GM12874 (cell line): ENCODE measurements at regions not wholly inside any gene's neighbourhood (a gene's known extent, or its start where the extent isn't known, plus 50 kb on each side); places are given as distances from the start of the nearest gene placed in this dataset.

ENCODE experiments used
- TF ChIP-seq, protein P1 (sequence below): IDR thresholded peaks from 2 replicates; pipeline ENCODE4 v1.5.1; 2011; ENCODE audit warnings: low read depth, mild to moderate bottlenecking, control low read depth, low read length, moderate library complexity; ENCODE audit not compliant: insufficient read depth

DNA sequence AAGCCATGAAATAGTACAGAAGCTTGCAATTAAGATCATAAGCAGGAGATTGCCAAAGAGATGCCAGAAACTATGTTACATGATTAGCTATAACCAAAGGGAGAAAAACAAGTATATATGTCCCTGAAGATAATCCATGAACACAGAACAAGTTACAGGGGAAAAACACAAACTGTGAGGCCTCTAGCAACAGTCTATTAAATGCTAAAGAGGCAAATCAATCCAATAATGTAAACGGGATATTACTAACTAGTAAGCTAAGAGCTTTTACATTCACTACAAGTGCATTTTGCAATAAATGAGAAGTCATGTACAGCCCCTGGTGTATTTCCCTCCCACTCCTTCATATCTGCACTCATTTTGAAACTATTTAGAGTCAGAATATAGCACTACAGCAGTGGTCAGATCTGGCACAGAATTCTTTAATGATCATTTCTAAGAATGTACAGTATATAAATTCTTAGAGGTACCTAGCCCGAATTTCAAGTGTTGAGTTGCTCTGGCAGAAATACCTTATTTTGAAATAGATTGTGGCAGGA, 449.8 kb upstream of the SMIM31 start:
- TF ChIP-seq, protein P1, sequence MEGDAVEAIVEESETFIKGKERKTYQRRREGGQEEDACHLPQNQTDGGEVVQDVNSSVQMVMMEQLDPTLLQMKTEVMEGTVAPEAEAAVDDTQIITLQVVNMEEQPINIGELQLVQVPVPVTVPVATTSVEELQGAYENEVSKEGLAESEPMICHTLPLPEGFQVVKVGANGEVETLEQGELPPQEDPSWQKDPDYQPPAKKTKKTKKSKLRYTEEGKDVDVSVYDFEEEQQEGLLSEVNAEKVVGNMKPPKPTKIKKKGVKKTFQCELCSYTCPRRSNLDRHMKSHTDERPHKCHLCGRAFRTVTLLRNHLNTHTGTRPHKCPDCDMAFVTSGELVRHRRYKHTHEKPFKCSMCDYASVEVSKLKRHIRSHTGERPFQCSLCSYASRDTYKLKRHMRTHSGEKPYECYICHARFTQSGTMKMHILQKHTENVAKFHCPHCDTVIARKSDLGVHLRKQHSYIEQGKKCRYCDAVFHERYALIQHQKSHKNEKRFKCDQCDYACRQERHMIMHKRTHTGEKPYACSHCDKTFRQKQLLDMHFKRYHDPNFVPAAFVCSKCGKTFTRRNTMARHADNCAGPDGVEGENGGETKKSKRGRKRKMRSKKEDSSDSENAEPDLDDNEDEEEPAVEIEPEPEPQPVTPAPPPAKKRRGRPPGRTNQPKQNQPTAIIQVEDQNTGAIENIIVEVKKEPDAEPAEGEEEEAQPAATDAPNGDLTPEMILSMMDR: no peak

DNA sequence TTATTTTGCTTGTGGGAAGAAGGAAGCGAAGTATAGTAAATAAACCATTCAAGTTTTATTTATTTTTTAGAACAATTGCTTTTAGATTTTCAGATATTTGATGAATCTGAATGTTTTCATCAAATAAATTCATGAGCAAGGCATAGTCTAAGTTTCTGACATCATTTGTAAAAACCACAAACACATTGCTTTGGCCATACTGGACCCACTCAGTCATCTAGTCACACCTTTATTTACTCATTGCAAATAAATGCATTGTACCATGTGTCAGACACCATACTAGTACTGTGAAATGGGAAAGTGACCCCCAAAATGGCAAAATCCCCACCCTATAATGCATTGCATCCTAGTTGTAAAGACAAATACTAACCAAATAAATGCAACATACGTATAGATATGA, 449.1 kb upstream of the SMIM31 start:
- TF ChIP-seq, protein P1: no peak

DNA sequence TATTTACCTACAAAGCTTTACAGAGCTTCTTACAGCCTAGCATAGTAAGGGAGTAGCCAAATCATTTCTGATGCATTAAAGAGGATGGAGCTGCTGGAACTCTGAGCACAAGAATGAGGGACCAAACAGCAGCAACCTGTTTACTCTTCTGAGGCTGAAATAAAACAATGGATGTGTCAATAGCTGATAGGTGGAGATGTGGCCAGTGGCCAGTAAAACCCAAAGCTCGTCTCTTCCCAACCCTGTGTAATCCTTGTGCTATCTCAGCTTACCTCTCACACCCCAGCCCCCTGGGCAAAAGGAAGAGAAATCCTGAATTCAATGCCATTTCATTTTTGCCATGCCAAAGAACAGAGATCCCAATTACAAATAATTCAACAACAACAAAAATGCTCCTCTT, 446.7 kb upstream of the SMIM31 start:
- TF ChIP-seq, protein P1: no peak

DNA sequence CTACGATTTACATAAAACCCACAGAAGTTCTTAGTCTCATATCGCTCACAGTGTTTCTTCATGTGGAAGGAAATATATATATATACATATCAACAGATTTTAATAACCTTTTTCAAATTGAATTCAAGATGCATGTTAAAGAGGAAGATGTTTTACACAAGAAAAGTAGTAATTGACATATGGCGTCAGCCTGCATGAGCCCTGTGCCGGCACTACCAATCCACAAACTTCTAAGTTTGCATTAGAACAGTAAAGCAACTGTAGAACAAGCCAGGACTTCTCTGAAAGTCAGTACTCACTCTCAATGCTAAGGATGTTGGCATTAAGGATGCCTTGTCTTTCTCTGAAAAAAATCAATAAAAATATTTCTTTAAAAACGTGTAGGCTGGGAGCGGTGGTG, 441.3 kb upstream of the SMIM31 start:
- TF ChIP-seq, protein P1: no peak

DNA sequence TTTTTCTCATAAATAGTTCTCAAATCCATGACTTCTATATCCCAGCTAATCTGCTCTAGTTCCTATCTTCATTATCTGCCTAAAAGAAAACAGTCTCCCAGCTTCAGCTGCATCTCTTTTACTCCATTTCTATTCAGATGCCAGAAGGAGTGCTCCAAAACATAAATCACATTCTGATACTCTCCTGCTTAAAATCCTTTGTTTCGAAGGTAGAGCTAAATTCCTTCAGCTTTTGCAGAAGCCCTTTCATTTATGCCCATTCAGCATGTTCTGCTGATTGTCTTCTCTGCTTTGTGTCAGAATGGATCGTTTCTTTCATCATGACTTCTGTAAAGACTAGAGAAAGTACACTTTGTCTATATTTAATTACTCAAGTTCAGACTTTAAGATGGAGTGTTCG, 440.1 kb upstream of the SMIM31 start:
- TF ChIP-seq, protein P1: no peak

DNA sequence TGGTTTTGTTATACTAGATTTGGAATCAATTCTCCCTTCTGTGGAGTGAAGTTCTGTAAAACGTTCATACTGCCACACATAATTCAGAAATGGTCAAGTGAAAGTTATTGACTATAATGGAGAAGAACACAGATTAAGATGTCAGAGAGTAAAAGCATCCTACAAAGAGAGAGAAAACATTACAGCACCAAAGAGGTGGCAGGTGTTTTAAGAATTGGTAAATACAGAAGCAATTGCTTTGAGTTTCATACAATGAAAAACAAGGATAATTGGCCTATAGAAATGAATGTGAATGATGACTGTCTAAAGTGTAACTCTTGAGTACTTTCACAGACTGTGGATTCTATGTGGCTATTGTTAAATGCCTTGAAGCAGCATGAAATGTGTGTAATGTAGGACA, 435.6 kb upstream of the SMIM31 start:
- TF ChIP-seq, protein P1: no peak

DNA sequence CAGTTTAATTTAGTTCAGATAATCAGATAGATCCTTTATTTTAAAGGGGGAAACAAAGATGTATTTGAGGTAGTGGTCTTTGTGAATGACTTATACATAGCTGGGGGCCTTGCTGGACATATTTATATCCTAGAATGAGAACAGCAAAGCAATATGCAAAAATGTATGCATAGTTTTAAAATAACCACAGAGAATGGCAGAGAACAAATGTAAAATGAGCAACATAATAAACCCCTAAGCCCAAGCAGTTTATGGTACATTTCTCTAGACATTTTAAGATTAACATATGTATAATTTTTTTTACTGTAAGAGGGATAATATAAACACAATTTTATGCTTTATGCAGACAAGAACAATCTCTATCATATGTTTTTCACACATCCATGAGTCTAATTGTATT, 434.2 kb upstream of the SMIM31 start:
- TF ChIP-seq, protein P1: no peak
